Spleen (tissue), 11 donors: ENCODE measurements at regions not wholly inside any gene's neighbourhood (a gene's known extent, or its start where the extent isn't known, plus 50 kb on each side); places are given as distances from the start of the nearest gene placed in this dataset.

Source experiments
- DNase-seq: peaks from one replicate; pipeline ENCODE4 v3.0.0-alpha.2; 2020
- H3K27ac ChIP-seq, 8 donors: fragments of 200-600 bp; sonication (generic) in 7 of 8; 1 replicate in 4 of 8; 2 replicates in 4 of 8; pipeline versions ENCODE4 v1.5.0 to v1.8.0; 2016 to 2021; ENCODE audit warnings: inconsistent platforms in 4 of 8, mild to moderate bottlenecking in 4 of 8, moderate library complexity in 1 of 8
- H3K27me3 ChIP-seq, 7 donors: fragments of 200-600 bp; sonication (generic) in 6 of 7; replicated peaks in 1 of 7; 1 replicate in 4 of 7; 2 replicates in 3 of 7; pipeline versions ENCODE4 v1.5.0 to v1.8.0; 2016 to 2021; ENCODE audit warnings: inconsistent platforms in 3 of 7, mild to moderate bottlenecking in 1 of 7
- H3K36me3 ChIP-seq, 6 donors: fragments of 200-600 bp; sonication (generic) in 5 of 6; 1 replicate in 4 of 6; 2 replicates in 2 of 6; pipeline versions ENCODE4 v1.5.0 to v1.8.0; 2016 to 2021; ENCODE audit warnings: inconsistent platforms in 2 of 6
- H3K4me1 ChIP-seq, 6 donors: fragments of 200-600 bp; sonication (generic) in 5 of 6; 1 replicate in 3 of 6; 2 replicates in 3 of 6; pipeline versions ENCODE4 v1.5.0 to v1.8.0; 2016 to 2021; ENCODE audit warnings: inconsistent platforms in 3 of 6
- H3K4me3 ChIP-seq, 8 donors: fragments of 200-600 bp; sonication (generic) in 7 of 8; 1 replicate in 4 of 8; 2 replicates in 4 of 8; pipeline versions ENCODE4 v1.5.0 to v1.8.0; 2016 to 2021; ENCODE audit warnings: inconsistent platforms in 4 of 8, mild to moderate bottlenecking in 4 of 8, moderate library complexity in 2 of 8
- H3K9me3 ChIP-seq, 8 donors: fragments of 200-600 bp; sonication (generic) in 7 of 8; 1 replicate in 4 of 8; 2 replicates in 4 of 8; pipeline versions ENCODE4 v1.5.0 to v1.8.0; 2016 to 2021; ENCODE audit warnings: inconsistent platforms in 4 of 8
- CTCF ChIP-seq, 11 experiments: fragments of 200-600 bp in 7 of 11; fragments of 450-650 bp in 4 of 11; sonication (generic) in 4 of 11; IDR thresholded peaks in 8 of 11; conservative IDR thresholded peaks in 3 of 11; 1 replicate in 7 of 11; 2 replicates in 4 of 11; pipeline versions ENCODE4 v1.4.0 to v1.8.0; 2016 to 2021; ENCODE audit warnings: antibody characterized with exemption in 11 of 11, inconsistent platforms in 4 of 11, mild to moderate bottlenecking in 1 of 11
- POLR2A ChIP-seq, 3 donors: fragments of 450-650 bp; IDR thresholded peaks; one replicate each; pipeline ENCODE4 v1.5.1; 2017; ENCODE audit warnings: antibody characterized with exemption in 3 of 3, mild to moderate bottlenecking in 1 of 3
- POLR2AphosphoS5 ChIP-seq, 3 donors: sonication (generic); formaldehyde crosslinking; IDR thresholded peaks; one replicate each; pipeline ENCODE4 v1.5.1; 2017; ENCODE audit warnings: antibody characterized with exemption in 3 of 3
- WGBS, 5 donors: extraction: QIAGEN DNeasy Blood & Tissue Kit in 3 of 5; methylation state at CpG; one replicate each; pipeline versions ENCODE4 v1.1.5 to v1.1.7; 2013 to 2018; 5-methylcytosine and 5-hydroxymethylcytosine counted together
- intact Hi-C: fragments of 100-400 bp; cut with DNase I; formaldehyde crosslinking; loops from one replicate; pipeline ENCODE4 v1.15.0; 2023; ENCODE audit warnings: low total_unique reads
- donor health status: healthy with polysubstance abuse.
- donor health status: DM: no; HTN: no; CAD: no; lungs with moderate emphysema.
- donor health status: DM: no; HTN: no; CAD: no.
- donor health status: Bipolar disorder and iron deficiency.
- donor health status: healthy.
- donor health status: DM: no; HTN: no; CAD: no.
- donor health status: DM: yes; HTN: yes; CAD: no.

GRCh38 chr9:13943176-13943575 lies 370.8 kb downstream of the NFIB start:
- Histone ChIP-seq H3K9me3 (no peaks in the 10 kb centered on the region), H3K27me3 (no peaks in the 10 kb centered on the region), H3K36me3 (no peaks in the 10 kb centered on the region), H3K27ac (no peak overlapping the region), H3K4me3 (no peak overlapping the region), H3K4me1 (peaks cover 0 to 15% (median 0%) of the 10 kb centered on the region in 6 donors)
- DNase-seq: no peak
- TF ChIP-seq POLR2AphosphoS5 (IDR thresholded peaks at IDR 0.05) (no peak), CTCF (IDR thresholded peaks at IDR 0.05 in 8 of 11, conservative IDR thresholded peaks at IDR 0.05 in 3 of 11) (no peak), POLR2A (IDR thresholded peaks at IDR 0.05) (no peak)
- intact Hi-C loops: no loop called here

- Histone ChIP-seq H3K36me3 (no peaks in the 10 kb centered on the region), H3K4me3 (no peak overlapping the region), H3K9me3 (no peaks in the 10 kb centered on the region), H3K27ac (no peak overlapping the region), H3K27me3 (no peaks in the 10 kb centered on the region), H3K4me1 (peaks cover 0 to 16% (median 0%) of the 10 kb centered on the region in 6 donors)
- WGBS, 5 donors: 58 to 92% (median 79%) methylated on average over 4 of the region's 4 CpGs
- TF ChIP-seq CTCF (IDR thresholded peaks at IDR 0.05 in 8 of 11, conservative IDR thresholded peaks at IDR 0.05 in 3 of 11): no peak
- TF ChIP-seq POLR2AphosphoS5 (IDR thresholded peaks at IDR 0.05): no peak
- no peak for TF ChIP-seq POLR2A (IDR thresholded peaks at IDR 0.05)
- DNase-seq: no peak
- intact Hi-C loops: no loop called here
Observed at GRCh38 chr9:13942695-13943094, 371.2 kb downstream of the NFIB start.

- no peaks in the 10 kb centered on the region for H3K36me3 ChIP-seq
- no peak overlapping the region for H3K4me3 ChIP-seq
- no peaks in the 10 kb centered on the region for H3K27me3 ChIP-seq
- H3K9me3 ChIP-seq: no peaks in the 10 kb centered on the region
- TF ChIP-seq POLR2A (IDR thresholded peaks at IDR 0.05) (no peak), POLR2AphosphoS5 (IDR thresholded peaks at IDR 0.05) (no peak), CTCF (IDR thresholded peaks at IDR 0.05 in 8 of 11, conservative IDR thresholded peaks at IDR 0.05 in 3 of 11) (no peak)
- peaks cover 0 to 16% (median 0%) of the 10 kb centered on the region in 6 donors for H3K4me1 ChIP-seq
- intact Hi-C loops: no loop called here
- WGBS, 5 donors: 89 to 95% (median 90%) methylated on average over 6 of the region's 6 CpGs
- no peak overlapping the region for H3K27ac ChIP-seq
- no peak for DNase-seq
Observed at GRCh38 chr9:13942201-13942600, 371.7 kb downstream of the NFIB start.

- no peaks in the 10 kb centered on the region for H3K9me3 ChIP-seq
- 70 to 74% (median 71%) methylated on average over 7 of the region's 7 CpGs for WGBS, 5 donors
- no peak overlapping the region for H3K27ac ChIP-seq
- no peaks in the 10 kb centered on the region for H3K36me3 ChIP-seq
- no peak for DNase-seq
- no peaks in the 10 kb centered on the region for H3K27me3 ChIP-seq
- peaks cover 0 to 16% (median 0%) of the 10 kb centered on the region in 6 donors for H3K4me1 ChIP-seq
- TF ChIP-seq POLR2A (IDR thresholded peaks at IDR 0.05) (no peak), POLR2AphosphoS5 (IDR thresholded peaks at IDR 0.05) (no peak), CTCF (IDR thresholded peaks at IDR 0.05 in 8 of 11, conservative IDR thresholded peaks at IDR 0.05 in 3 of 11) (no peak)
- intact Hi-C loops: no loop called here
- H3K4me3 ChIP-seq: no peak overlapping the region
Observed at GRCh38 chr9:13941714-13942113, 372.2 kb downstream of the NFIB start.
